DOHH2 (cell line): ENCODE measurements at regions not wholly inside any gene's neighbourhood (a gene's known extent, or its start where the extent isn't known, plus 50 kb on each side); places are given as distances from the start of the nearest gene placed in this dataset.
"Not testable (repeated sequence)": the region's sequence is repeated elsewhere in the genome, so short reads cannot be mapped to it uniquely, and the experiment has no call there.

ENCODE experiments used
- EZH2phosphoT487 ChIP-seq: fragments of 200-600 bp; sonication (generic); IDR thresholded peaks from 2 replicates; pipeline ENCODE4 v1.6.1; 2017; ENCODE audit warnings: borderline replicate concordance, mild to moderate bottlenecking, antibody characterized with exemption, low read length, moderate library complexity, mixed read lengths
- TF ChIP-seq, protein P1 (sequence below): fragments of 200-600 bp; sonication (generic); IDR thresholded peaks from one replicate; pipeline ENCODE4 v1.5.1; 2014; ENCODE audit warnings: antibody characterized with exemption, mild to moderate bottlenecking, low read depth, low read length; ENCODE audit not compliant: poor library complexity, severe bottlenecking

DNA sequence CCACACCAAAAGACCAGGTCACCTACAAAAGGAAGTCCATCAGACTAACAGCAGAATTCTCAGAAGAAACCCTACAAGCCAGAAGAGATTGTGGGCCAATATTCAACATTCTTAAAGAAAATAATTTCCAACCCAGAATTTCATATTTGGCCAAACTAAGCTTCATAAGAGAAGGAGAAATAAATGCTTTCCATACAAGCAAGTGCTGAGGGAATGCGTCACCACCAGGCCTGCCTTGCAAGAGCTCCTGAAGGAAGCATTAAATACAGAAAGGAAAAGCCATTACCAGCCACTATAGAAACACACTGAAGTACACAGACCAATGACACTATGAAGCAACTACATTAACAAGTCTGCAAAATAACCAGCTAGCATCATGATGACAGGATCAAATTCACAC lies 209.0 kb downstream of the IPMK start:
- TF ChIP-seq, protein P1, sequence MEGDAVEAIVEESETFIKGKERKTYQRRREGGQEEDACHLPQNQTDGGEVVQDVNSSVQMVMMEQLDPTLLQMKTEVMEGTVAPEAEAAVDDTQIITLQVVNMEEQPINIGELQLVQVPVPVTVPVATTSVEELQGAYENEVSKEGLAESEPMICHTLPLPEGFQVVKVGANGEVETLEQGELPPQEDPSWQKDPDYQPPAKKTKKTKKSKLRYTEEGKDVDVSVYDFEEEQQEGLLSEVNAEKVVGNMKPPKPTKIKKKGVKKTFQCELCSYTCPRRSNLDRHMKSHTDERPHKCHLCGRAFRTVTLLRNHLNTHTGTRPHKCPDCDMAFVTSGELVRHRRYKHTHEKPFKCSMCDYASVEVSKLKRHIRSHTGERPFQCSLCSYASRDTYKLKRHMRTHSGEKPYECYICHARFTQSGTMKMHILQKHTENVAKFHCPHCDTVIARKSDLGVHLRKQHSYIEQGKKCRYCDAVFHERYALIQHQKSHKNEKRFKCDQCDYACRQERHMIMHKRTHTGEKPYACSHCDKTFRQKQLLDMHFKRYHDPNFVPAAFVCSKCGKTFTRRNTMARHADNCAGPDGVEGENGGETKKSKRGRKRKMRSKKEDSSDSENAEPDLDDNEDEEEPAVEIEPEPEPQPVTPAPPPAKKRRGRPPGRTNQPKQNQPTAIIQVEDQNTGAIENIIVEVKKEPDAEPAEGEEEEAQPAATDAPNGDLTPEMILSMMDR, result not testable (repeated sequence)
- TF ChIP-seq EZH2phosphoT487, result not testable (repeated sequence)
